Urinary bladder (tissue), 3 donors: ENCODE measurements at regions not wholly inside any gene's neighbourhood (a gene's known extent, or its start where the extent isn't known, plus 50 kb on each side); places are given as distances from the start of the nearest gene placed in this dataset.
"Not testable (repeated sequence)": the region's sequence is repeated elsewhere in the genome, so short reads cannot be mapped to it uniquely, and the experiment has no call there.

ENCODE experiments used
- DNase-seq: peaks from one replicate; pipeline ENCODE4 v3.0.0-alpha.2; 2015; ENCODE audit errors: extremely low spot score
- H3K27ac ChIP-seq: one replicate; pipeline ENCODE4 v1.5.1; 2013; ENCODE audit warnings: low read depth, mild to moderate bottlenecking, moderate library complexity
- H3K36me3 ChIP-seq: one replicate; pipeline ENCODE4 v1.6.1; 2013; ENCODE audit warnings: mild to moderate bottlenecking, moderate library complexity; ENCODE audit not compliant: insufficient read depth
- H3K4me1 ChIP-seq: one replicate; pipeline ENCODE4 v1.6.1; 2013; ENCODE audit warnings: mild to moderate bottlenecking, moderate library complexity; ENCODE audit not compliant: insufficient read depth
- H3K4me3 ChIP-seq: one replicate; pipeline ENCODE4 v1.5.1; 2013; ENCODE audit warnings: low read depth, low read length
- WGBS: extraction: QIAGEN DNeasy Blood & Tissue Kit; methylation state at CpG from one replicate; pipeline ENCODE4 v1.1.7; 2013; 5-methylcytosine and 5-hydroxymethylcytosine counted together
- donor health status: healthy with polysubstance abuse.
- donor health status: healthy.

DNA sequence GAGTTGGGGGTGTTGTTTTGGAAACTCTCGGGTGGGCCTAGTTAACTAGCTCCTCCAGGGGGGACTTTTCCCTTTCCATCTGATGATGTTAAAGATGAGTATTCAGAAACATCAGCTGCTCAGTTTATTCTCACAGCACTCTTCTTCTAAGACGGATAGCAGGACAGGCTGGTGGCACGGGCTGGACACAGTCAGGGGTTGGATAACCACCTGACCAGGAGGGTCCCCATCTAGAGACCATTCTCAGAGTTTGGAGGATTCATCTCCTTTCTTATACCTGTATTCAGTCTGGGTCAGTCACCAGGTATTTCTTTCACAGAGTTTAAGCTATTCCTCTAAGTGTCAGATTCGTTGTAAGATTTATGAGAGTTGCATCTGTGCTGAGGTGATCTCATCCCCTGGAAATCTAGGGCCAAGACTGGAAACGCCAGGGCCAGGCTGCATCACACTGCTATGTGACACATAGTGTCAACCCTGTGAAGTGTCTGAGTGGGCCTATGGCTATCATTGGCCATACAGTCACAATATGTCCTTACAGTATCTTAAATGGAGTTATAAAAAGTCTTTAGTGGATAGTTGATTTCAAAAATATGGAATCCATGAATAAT lies 111.7 kb downstream of the FAM50B start:
- no peak for DNase-seq
- H3K36me3 ChIP-seq: no peaks in the 10 kb centered on the region
- 81% methylated on average over 5 of the region's 5 CpGs for WGBS
- H3K4me1 ChIP-seq: no peaks in the 10 kb centered on the region
- H3K4me3 ChIP-seq: no peak overlapping the region
- H3K27ac ChIP-seq: no peak overlapping the region

DNA sequence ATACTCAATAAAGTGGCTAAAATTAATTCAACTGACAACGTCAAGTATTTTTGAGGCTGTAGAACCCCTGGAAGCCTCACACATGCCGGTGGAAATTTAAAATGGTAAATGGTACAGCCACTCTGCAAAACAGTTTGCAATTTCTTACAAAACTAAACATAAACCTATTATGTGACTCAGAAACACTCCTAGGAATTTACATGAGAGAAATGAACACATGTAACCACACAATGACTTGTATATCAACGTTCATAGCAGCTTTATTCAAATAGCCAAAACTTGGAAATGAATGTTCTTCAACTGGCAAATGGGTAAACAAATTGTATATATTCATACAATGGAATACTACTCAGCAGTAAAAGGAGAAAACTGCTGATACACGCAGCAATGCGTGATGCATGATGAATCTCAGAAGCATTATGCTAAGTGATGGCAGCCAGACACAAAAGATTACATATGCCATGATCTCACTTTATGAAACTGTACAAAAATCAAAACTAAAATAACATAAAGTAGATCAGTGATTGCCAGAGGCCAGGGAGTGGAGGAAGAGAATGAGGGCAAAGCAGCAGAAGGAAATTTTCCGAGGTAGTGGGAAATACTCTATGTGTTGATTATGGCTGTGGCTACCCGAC lies 112.5 kb downstream of the FAM50B start:
- H3K4me1 ChIP-seq: no peaks in the 10 kb centered on the region
- no peak overlapping the region for H3K4me3 ChIP-seq
- WGBS: 79% methylated on average over 7 of the region's 7 CpGs
- no peak for DNase-seq
- no peak overlapping the region for H3K27ac ChIP-seq
- no peaks in the 10 kb centered on the region for H3K36me3 ChIP-seq

GRCh38 chr6:3962291-3963280 lies 113.4 kb downstream of the FAM50B start:
- no peak overlapping the region for H3K4me3 ChIP-seq
- H3K36me3 ChIP-seq: no peaks in the 10 kb centered on the region
- 83% methylated on average over 7 of the region's 7 CpGs for WGBS
- H3K4me1 ChIP-seq: no peaks in the 10 kb centered on the region
- H3K27ac ChIP-seq: no peak overlapping the region
- no peak for DNase-seq

DNA sequence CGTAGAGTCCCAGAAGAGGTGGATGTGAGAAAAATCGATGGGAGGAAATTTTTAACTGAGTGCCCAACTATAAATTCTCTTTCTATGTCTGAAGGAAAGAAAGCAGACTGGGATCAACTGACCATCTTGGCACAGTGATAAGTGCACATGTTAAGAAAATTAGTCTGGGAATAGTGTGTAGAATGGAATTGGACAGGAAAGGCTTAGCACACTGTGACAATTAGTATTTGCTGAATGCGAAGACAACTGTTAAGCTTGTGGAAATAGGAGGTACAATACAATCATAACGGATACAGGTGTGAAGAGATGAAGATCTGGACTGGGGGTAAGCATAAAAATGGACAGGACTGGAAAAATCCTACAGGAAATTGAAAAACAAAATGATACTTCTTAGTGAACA lies 114.3 kb downstream of the FAM50B start:
- DNase-seq: no peak
- H3K4me1 ChIP-seq: no peaks in the 10 kb centered on the region
- no peak overlapping the region for H3K4me3 ChIP-seq
- no peaks in the 10 kb centered on the region for H3K36me3 ChIP-seq
- 80% methylated on average over 4 of the region's 4 CpGs for WGBS
- no peak overlapping the region for H3K27ac ChIP-seq

DNA sequence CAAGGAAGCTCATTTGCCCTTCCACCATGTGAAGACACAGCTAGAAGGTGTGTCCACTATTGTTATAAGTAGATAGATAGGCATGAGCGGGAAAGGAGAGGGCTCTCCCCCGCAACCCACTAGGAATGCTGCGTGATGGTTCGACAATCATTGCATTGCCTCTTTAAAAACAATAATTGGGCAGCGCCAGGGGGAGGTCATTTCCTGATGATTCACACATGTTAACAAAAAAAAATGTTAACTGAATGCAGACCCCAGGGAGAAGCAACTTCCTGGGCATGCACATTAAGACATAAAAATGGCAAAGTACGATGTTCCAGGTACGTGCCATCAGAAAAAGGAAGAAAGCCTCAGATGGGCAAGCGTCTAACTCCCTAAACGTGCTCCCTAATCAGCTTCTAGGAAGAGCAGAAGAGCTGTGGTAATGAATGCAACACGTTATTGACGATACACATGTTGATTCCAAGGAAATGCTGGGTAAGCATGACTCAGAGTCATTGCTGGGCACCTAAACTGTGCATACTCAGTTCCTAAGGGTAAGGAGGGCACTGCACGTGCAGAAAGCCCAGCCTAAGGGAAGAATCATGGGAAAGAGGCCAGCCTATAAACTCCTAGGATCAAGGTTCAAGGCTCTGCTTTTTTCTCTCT lies 113.7 kb downstream of the FAM217A start:
- Histone ChIP-seq H3K4me1 (no peaks in the 10 kb centered on the region), H3K36me3 (no peaks in the 10 kb centered on the region), H3K27ac (no peak overlapping the region), H3K4me3 (no peak overlapping the region)
- DNase-seq: no peak
- 83% methylated on average over 12 of the region's 12 CpGs for WGBS

GRCh38 chr6:3966426-3966825 lies 112.5 kb downstream of the FAM217A start:
- Histone ChIP-seq H3K4me1 (no peaks in the 10 kb centered on the region), H3K4me3 (no peak overlapping the region), H3K36me3 (no peaks in the 10 kb centered on the region), H3K27ac (no peak overlapping the region)
- WGBS: 90% methylated on average over 9 of the region's 9 CpGs
- no peak for DNase-seq

DNA sequence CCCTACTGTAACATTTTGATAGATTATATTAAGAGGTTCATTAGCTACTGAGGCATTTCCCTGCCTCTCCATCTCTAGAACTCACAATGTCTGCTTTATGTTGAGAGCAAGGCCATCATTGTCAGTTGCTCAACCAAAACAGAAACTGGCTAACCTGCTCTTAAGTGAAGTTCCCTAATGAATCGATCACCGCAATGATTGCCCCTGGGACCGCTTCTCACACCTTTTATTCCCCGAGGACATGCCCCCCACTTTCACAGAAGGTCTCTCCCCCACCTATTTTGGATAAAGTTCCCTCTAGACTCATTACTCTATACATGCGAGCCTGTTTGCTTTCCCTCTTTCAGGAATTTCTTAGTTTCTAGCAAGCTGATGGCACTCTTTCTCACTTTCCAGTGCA lies 108.8 kb downstream of the FAM217A start:
- H3K36me3 ChIP-seq: no peaks in the 10 kb centered on the region
- 96% methylated on average over 5 of the region's 5 CpGs for WGBS

GRCh38 chr6:3973152-3973551 lies 105.8 kb downstream of the FAM217A start:
- not testable (repeated sequence) for H3K4me1 ChIP-seq
- WGBS: 90% methylated on average over 3 of the region's 3 CpGs

More for the DNA sequence above, 108.8 kb downstream of the FAM217A start:
- H3K4me1 ChIP-seq: no peaks in the 10 kb centered on the region
- no peak overlapping the region for H3K27ac ChIP-seq
- no peak overlapping the region for H3K4me3 ChIP-seq
- DNase-seq: no peak

DNA sequence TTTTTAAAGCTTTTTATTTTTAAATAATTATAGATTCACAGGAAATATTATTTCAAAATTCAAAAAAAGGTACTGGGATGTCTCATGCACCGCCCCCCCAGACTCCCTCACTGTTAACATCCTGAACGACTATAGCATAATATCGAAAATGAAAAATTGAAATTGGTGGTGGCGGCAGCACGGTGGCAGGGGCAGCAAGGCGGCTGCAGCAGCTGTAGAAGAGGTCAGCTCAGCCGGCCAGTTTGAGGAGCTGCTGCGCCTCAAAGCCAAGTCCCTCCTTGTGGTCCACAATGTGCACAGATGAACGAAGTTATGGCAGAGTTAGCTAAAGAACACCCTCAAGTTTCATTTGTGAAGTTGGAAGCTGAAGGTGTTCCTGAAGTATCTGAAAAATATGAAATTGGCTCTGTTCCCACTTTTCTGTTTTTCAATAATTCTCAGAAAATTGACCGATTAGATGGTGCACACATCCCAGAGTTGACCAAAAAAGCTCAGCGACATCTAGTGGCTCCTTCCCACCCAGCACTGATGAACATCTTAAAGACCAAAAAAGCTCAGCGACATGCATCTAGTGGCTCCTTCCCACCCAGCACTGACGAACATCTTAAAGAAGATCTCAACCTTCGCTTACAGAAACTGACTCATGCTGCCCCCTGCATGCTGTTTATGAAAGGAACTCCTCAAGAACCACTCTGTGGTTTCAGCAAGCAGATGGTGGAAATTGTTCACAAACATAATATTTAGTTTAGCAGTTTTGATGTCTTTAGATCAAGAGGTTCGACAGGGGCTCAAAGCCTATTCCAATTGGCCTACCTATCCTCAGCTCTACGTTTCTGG lies 100.8 kb downstream of the FAM217A start:
- Histone ChIP-seq H3K27ac (no peak overlapping the region), H3K36me3 (no peaks in the 10 kb centered on the region), H3K4me3 (no peak overlapping the region), H3K4me1 (no peaks in the 10 kb centered on the region)
- peak; percentile 23 for DNase-seq
- 52% methylated on average over 16 of the region's 16 CpGs for WGBS

More at GRCh38 chr6:3973152-3973551, 105.8 kb downstream of the FAM217A start:
- not testable (repeated sequence) for H3K4me3 ChIP-seq, H3K27ac ChIP-seq, DNase-seq, H3K36me3 ChIP-seq

DNA sequence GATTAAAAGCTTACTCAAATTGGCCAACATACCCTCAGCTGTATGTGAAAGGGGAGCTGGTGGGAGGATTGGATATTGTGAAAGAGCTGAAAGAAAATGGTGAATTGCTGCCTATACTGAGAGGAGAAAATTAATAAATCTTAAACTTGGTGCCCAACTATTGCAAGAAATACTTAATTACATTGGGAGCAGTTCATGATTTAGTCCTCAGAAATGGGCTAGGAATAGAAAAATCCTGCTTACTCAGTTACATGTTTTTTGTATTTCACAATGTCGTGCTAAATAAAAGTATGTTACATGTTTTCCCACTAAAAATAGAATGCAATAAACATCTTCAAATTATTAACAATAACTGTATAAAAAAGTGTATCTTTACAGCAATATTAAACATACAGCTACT lies 100.0 kb downstream of the FAM217A start:
- H3K4me3 ChIP-seq, H3K27ac ChIP-seq, DNase-seq, H3K36me3 ChIP-seq, H3K4me1 ChIP-seq: not testable (repeated sequence)
- WGBS: 69% methylated on average over 1 of the region's 1 CpG

- Histone ChIP-seq H3K4me3 (no peak overlapping the region), H3K36me3 (no peaks in the 10 kb centered on the region), H3K27ac (no peak overlapping the region), H3K4me1 (no peaks in the 10 kb centered on the region)
- no peak for DNase-seq
Measured at GRCh38 chr6:3981917-3982316, 97.0 kb downstream of the FAM217A start.

GRCh38 chr6:3983778-3984177 lies 95.2 kb downstream of the FAM217A start:
- WGBS: 96% methylated on average over 2 of the region's 2 CpGs

DNA sequence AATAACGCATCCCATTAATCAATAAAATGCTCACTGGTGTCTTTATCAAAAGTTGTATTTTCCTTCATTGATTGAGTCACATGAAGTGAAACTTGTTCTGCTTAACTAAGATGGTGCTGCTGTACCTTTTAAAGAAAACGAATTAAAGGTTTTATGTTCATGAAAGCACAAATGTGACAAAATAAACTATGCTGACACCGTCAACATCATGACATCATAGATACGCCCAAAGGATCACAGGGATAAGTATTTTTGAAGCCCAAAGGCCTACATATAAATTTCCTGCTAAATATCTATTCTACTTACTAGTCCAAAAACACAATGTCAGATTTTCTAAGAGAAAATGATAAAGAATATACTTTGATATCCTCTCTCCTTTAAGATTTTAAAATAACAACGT lies 94.4 kb downstream of the FAM217A start:
- Histone ChIP-seq H3K4me1 (no peaks in the 10 kb centered on the region), H3K27ac (no peak overlapping the region), H3K4me3 (no peak overlapping the region), H3K36me3 (no peaks in the 10 kb centered on the region)
- 94% methylated on average over 5 of the region's 5 CpGs for WGBS
- DNase-seq: no peak

More at GRCh38 chr6:3983778-3984177, 95.2 kb downstream of the FAM217A start:
- Histone ChIP-seq H3K27ac (no peak overlapping the region), H3K4me3 (no peak overlapping the region), H3K4me1 (no peaks in the 10 kb centered on the region), H3K36me3 (no peaks in the 10 kb centered on the region)
- no peak for DNase-seq
